Hematopoietic multipotent progenitor cell treated with erythropoietin and hydrocortisone succinate and interleukin-3 and kit ligand, for 4 days (in vitro differentiated cells): ENCODE measurements at regions not wholly inside any gene's neighbourhood (a gene's known extent, or its start where the extent isn't known, plus 50 kb on each side); places are given as distances from the start of the nearest gene placed in this dataset.
A peak's percentile ranks its signal among the peaks of the same experiment; 100 is the strongest.

Source experiments
- DNase-seq: peaks from one replicate; pipeline ENCODE4 v3.0.0-alpha.2; 2015

DNA sequence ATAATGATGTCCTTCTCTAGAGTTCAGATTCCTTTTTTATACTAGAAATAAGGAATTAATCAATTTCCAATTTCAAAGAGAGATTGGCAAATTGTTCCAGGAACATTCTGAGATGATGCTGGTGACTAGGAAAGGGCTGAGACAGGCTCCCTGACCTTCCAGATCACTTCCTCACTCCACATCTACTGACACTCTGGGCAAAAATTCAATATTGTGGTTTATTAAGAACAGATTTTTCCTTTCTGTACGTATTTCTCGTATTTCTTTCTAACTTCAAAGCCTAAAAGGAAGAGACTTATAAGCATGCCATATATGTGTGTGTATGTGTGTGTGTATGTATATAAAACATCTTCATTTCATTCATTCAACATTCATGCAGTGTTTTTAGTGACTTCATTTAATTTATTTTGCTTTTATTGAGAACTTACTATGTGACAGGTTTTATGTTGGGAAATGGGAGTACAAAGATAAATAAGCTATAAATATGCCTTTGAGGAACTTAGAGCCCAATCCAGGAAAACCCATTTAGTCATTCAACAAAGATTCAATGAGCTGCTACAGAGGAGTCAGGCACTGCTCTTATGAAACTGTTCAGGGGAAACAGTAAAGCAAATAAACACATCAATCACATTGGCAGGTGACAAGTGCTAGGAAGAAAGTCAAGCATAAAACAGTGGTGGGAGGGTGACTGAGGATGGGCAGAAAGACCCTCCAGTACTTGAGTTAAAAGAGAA, 137.9 kb downstream of the RDH14 start:
- no peak for DNase-seq

DNA sequence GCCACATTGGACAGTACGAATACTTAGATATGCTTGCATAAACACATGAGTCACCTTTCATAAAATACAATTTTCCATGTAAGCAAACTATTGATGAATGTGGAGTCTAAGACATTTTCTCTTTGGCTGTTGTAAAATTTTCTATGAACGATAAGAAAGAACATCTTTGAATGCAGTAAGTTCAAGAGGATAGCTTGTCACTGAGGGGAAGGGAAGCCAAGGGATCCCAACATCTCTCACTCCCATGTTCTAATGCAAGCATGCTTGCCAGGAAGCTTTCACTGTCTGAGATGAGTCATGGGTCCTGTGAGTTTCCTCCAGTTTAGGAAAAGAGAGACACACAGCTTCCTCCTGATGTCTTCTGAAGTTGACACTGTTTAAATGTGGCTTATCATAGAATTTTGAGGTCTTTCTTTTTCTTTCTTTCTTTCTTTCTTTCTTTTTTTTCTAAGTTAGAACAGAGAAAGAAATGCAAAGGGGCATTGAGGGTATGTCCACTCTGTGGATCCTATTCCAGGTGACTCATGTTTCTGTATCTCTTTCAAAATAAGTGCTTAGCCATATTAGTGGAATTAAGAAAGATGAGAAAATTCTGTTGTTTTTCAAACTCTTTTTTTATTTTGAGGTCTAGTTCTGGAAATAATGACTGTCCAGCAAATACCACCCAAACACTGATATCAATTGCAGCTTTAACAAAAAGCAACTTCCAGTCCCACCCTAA, 146.6 kb downstream of the RDH14 start:
- no peak for DNase-seq

DNA sequence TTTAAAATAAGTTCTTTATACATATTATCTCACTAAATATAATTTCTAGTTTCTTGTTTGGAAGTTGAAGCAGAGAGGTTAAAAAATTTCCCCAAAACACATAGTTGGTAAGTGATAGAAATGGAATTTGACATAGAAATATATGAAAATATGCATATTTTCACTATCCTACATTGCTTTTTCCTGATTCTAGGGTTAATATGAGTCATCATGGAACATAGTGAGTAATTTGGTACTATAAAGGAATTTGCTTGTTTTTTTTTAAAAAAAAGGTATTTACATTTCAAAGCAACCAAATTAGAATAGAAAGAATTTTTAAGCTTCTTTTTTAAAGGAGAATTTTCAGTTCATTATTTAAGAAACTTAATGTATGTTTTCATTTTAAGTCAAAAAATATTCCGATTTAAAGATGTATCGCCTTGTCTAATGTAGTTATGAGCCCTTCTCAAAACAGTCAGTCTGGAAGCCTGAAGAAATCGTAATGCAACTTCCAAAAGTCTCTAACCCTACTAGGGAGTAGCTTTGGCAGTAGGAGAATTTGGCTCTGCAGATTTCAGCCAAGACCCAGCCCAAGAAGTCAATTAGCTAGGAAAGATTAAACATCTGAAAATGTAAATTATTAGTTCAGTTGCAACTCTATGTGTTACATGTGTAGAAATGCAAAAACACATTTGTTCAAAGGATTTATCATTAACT, 147.3 kb downstream of the RDH14 start:
- DNase-seq: no peak

DNA sequence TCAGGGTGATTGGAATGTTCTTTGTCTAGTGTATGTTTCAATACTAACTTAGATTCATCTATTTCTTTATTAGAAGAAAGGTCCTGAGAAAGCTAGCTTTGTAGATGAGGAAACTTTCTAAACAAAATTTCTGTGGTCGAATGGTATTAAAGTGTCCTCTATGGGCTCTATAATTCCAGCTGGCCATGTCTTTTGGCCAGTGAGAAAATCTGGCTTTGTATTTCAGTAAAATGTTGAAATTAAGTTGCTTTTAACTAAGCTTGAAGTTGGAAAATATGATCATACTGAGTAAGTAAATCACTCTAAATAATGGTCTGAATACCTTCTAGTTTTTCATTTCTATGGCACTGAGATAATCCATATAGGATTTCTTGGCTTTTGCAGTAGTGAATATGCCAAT, 148.8 kb downstream of the RDH14 start:
- no peak for DNase-seq

DNA sequence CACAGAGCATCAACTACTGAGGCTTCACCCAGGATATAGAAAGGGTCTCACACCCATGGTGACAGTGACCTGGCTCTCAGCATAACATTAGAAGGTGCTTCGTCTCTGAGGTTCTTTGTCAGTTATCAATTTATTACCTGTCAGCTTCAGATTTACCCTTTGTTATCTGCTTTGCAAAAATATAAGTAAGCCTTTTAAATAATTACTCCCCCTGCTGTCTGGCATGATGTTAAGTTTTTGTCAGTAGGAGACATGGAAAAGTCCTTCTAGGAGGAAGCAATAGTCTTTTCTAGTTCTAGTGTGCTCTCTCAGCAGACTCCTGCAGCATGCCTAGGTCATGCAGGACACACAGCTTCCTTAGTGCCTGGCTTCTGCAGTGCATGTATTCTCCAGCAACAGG, 149.9 kb downstream of the RDH14 start:
- DNase-seq: no peak

DNA sequence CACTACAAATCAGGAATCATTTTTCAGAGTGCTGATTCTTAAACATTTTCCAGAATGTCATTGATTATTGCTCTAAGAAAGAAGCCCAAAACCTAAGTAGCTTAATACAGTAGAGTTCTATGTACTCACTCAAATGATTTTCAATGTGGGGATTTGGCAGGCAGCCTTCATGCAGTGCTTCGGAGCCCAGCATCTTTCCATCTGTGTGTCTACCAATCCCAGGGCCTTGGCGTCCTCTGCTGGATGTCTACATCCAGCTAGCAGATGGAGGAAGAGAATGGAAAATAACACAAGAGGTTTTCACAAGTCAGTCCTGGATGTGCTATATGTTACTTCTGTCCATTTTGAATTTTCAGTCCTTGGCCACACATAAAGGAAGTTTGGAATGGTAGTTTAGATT, 151.8 kb downstream of the RDH14 start:
- DNase-seq: no peak

DNA sequence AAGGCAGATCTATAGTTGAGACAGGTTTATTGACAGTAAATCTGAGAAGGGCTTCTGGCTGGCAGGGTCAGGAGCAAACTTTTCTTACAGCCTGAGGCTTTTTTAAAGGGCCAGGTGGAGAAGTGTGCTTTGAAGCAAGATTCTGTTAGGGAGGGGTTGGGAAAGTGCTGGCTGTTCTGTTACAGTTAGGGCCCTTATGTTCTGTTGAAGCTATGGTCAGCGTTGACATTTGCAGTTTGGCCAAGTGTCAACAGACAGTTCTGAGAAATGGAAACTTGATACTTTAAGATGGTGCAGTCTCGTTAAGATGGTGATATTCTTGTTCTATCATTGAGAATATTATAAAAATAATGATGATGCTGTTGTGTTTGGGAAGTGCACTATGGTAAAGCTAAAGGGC, 154.2 kb downstream of the RDH14 start:
- DNase-seq: no peak

DNA sequence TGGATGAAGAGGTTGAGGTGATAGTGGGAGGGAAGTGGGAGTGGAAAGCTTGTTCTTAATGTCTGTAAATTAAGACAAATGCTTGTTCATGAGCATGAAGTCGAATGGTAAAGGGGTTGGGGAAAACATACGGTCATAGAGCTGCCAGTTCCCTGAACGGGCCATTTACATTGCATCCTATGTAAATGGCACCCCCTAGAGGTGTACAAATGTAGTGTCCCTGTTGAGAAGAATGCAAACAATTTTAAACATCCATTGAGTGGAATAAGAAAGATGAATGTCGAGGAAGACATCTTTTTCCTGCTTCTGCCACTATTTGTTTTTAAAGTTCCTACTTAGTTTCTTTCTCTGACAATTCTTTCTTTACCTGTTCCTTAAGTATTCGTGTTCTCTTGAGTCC, 155.7 kb downstream of the RDH14 start:
- DNase-seq: peak; percentile 32

DNA sequence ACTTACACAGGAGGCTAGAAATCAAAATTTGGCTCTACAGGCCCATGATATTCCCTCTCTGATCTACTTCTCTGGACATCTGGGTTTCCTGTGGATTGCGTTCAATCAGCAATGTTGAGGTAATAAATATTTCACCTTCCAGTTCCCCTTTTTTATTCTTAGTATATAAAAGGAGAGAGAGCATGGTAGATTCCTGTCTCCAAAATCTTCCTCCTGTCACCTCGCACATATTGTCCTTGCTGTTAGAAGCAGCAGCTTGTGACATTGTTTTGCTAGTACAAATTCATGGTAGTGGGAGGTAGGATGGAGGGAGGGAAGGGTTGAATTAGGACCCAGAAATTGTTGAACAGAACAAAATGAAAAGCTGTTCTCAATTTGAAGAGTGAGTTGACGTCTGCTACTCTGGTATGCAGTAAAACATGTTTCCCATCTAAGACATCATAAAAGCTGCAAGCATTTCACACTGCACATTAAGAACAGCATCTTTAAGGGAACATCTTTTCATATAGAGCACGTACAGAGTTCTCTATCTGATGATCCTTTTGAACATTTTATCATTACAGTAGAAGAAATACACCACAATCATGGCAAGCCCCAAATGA, 156.4 kb downstream of the RDH14 start:
- DNase-seq: no peak

DNA sequence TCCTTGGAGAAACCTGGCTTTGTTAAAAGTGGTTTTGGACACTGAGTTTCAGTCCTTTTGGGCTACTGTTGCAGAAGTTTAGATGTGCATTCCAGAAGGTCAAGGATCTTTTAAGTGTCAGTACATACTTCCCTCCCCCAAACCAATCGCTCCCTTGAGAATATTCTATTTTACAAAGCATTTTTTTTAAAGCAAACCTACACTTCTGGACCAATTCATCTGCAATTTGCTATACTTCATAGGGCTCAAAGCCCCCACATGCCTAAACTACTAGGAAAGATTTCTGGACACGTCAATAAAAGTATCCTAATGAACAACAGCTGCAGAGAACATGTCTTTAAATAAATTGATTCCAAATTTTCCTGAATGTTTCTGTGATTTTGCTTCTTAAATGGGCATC, 157.6 kb downstream of the RDH14 start:
- no peak for DNase-seq

DNA sequence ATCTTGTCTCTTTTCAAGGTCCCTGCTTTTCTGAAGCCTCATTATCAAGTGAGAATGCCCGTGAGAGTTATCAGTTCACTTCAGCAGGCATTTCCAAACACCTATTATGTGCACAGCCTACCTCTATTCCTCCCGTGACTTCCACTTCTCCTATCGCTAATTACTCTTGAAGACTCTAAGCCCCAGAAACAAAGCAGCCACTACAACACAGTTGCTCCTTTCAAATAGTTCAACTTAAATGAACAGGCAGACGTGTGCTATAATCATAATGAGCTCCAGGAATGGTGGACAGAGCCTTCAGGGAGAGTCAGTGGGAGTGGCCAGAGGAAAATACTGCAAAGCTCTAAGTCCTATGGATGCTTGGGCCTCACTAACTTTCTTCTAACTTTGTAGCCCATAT, 159.0 kb downstream of the RDH14 start:
- DNase-seq: no peak

DNA sequence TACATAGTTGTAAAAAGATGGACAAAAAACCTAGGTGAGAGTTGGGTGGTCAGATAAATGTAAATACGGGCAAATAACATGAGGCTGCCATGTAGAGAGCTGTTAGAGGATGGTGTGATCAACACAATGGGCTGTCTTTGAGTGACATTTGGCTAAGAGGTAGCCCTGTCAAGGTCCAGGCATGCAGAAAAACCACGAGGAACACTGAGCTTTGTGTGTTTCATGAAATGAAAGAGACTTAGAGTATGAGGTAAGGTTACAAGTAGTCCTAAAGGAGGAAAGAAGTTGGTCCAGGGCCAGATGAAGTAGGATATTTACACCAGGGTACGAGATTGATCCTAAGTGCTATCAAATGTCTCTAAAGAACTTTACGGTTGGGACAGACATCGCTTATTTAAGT, 160.9 kb downstream of the RDH14 start:
- DNase-seq: no peak

DNA sequence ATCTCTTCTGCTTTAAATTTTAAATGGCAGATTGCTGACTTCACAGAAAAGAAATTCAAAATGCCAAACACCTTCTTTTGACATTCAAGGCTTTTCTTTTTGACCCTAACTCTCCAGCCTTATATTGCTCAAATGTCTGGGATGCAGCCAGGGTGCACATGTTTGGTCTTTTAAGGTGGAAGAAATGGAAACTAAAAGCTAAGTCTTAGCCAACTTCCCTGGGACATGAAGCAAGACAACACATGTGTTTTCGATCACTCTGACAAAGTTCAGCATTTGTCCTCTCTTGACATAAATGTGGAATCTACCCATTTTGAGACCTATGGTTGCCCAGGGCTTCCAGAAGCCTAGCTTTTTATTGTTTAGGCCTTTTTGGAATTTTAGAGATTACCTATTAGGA, 161.6 kb downstream of the RDH14 start:
- DNase-seq: no peak

DNA sequence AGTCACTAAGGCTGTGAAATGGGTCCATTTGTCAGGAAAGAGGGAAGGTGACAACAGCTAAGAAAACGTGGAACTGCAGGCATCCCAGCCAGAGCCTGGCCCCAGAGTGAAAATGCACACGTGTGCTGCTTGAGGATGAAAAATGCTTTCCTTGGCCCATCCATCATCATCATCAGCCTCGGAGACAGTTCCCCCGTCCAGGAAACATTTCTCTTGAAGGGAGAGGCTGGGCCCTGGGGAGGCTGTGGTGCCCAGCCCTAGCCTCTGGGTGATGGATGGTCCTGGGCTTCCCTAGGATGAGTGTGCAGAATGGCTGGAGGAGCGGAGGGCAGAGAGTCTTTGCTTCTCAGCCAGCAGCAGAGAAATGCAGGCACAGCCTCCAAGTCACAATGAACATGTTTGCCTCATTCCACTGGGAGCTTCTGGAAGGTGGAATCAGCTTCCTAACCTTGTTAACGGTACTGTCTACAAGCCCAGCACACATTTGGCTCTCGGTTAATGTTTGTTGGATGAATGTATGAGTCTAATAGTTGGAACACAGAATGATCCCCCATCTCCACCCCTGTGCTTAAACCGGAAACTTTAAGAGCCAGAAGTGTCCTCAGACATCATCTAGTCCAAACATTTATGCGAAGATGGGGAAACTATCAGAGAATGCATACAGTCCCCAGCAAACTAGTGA, 164.0 kb downstream of the RDH14 start:
- DNase-seq: no peak

DNA sequence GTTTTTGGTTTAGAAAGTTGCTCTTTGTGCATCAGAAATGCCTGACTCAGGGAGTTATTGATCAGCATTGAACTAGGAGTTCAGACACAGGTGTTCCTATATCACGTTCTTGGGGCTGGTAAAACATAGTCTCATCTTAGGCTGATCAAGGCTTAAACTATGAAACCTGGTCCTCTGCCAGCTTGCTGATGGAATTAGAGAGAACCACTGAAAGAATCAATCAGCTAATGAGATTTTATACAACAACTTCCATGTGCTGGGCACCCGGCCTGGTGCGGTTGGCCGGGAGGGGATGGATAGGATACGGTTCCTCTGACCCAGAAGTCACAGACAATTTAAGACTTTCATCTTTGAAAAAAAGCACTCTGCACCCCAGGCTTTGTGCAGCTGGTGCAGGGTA, 164.9 kb downstream of the RDH14 start:
- no peak for DNase-seq

DNA sequence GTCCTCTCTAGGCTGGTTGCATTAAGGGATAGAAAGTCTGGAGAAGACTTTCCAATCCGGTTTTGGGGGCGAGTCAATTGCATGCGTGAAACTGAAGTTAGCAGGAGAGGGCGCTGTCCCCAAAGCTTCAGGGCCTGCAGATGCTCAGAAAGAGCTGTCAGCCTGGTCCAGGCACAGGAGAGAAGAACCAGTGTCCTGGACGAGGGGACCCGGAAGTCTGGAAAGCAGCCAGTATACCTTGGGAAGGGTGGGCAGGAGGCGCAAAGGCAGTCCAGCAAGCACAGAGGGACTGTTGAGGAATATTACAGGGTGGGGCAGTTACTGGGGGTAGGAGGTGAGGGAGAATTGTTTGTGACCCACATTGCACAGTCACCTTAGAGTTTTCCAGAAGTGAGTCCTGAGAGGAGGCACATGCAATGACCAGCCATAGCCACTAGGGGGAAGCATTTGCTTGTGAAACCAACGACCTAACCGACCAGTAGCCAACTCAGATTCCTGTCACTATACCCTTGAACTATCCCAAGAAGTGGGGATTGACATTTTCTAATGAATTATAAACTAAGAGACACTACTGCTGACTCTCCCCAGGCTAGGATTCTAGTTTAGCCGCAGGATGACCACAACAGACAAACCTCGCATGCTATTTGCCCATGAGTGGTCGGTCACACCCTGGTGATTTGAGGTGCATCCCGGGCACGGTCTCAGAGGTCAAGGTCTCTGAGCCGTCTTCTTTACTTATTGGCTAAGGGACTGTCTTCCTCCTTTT, 172.8 kb downstream of the RDH14 start:
- peak; percentile 81 for DNase-seq

DNA sequence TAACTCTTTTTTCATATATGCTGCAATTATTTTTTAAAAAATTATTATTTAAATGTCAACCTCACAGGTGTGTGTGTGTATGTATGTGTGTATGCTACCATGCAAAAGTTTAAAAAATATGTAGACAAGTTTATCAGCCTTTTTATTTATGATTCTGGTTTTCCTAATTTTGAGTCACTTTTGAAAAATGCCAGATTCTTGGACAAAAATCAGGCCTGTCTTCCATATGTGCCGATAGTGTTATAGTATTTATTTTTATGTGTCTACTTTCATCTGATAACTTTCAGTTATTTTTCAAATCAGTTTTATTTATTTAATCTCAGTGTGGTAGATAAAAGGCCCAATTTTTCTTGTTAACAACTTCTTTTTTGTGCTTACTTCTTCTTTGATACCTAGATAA, 176.2 kb downstream of the RDH14 start:
- DNase-seq: no peak

DNA sequence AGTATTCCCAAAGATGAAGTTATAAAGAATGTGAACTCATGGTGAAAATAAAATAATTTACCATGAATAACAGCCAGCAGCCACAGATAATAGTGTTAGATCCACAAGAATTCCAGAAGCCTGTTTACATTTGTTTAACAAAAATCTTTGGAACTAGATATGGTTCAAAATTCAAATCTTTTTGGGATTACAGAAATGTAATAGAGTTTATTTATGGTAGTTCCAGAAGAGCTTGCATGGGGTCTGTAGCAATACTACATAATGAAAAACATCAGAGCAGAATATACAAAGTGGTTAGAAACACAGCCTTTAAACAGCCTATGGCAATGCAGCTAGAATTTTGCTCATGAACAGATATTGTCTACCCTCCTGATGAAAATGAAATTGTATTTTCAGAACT, 179.1 kb downstream of the RDH14 start:
- DNase-seq: no peak

DNA sequence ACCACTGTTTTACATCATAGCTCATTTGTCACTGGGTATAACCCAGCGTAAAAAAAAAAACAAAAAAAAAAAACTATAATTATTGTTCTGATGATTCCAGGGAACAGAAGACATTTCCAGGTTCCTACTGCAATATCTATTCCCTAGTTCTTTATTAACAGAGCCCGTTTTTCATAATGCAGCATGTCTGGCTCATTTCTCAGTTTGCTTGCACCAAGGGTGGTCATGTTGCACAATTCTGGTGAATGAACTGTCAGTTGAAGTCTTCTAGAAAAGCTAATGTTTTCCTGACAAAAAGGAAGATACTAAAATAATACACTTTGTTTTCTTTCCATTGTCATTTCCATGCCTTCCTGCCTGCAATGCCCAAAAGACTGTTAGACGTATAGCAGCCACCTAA, 180.1 kb downstream of the RDH14 start:
- DNase-seq: no peak

DNA sequence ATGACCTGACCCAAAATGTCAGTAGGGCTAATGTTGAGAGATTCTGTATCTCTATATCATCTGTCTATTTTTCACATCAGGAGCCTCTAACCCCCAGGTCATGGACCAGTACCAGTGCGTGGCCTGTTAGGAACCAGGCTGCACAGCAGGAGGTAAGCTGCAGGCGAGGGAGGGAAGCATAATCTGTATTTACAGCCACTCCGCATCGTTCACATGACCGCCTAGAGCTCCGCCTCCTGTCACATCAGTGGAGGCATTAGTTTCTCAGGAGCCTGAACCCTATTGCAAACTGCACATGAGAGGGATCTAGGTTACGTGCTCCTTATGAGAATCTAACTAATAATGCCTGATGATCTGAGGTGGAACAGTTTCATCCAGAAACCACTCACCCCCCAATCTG, 180.6 kb downstream of the RDH14 start:
- DNase-seq: no peak

DNA sequence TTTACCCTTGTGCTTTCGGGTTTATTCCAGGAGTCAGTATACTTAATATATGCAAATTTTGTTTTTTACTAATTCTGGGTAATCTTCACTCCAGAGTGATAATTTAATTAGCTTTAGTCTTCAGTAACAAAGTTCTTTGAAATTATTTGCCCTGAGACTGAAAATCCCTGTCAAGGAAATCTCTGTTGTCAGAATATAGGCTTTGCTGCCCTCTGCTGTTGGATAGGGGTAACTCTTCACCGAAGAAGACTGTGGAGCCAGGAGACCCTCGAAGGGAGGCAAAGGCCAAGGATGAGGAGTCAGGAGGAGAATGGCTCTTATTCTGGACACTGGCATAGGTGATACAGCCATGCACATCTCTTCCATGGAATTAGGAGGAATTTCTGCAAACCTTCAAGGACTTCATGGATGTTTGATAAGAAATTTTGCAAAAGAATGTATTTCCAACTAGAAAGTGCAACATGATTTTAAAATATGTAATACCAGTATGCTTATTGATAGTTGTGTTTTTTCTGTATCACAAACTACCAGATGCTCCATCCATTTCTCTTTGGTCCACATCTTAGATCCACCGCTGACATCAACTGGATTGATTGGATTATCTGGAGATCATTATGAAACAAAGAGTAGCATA, 182.3 kb downstream of the RDH14 start:
- DNase-seq: peak; percentile 65

DNA sequence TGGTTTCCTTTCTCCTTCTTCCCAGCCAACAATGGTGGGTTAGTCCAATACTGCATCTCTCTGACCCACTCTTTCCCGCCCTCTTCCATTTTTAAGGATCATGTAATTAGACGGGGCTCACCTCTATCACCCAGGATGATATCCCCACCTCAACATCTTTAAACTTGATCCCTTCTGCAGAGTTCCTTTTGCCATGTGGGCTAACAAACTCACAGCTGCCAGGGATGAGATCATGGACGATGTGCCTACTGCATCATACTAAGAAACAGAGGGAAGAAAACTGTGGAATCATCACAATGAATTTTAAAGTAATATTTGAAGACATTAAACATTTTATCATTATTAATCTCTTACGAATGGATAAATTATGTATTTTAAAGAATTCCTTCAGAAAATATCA, 183.5 kb downstream of the RDH14 start:
- DNase-seq: no peak
